NCI-H82 treated with DMSO at 0.1 percent for 48 hours (cell line): ENCODE measurements at regions not wholly inside any gene's neighbourhood (a gene's known extent, or its start where the extent isn't known, plus 50 kb on each side); places are given as distances from the start of the nearest gene placed in this dataset.

ENCODE experiments used
- DNase-seq: peaks from one replicate; lab custom pipeline; 2025; ENCODE audit not compliant: unreplicated experiment; lab: John Stamatoyannopoulos, UW

GRCh38 chr3:132772252-132772651 lies 50.0 kb upstream of the NPHP3 start:
- DNase-seq: no peak
